ENCODE measurements at regions not wholly inside any gene's neighbourhood (a gene's known extent, or its start where the extent isn't known, plus 50 kb on each side); places are given as distances from the start of the nearest gene placed in this dataset.
"Not testable (repeated sequence)": the region's sequence is repeated elsewhere in the genome, so short reads cannot be mapped to it uniquely, and the experiment has no call there.

GRCh38 chr16:21514474-21514840 lies 84.9 kb upstream of the METTL9 start:
- TF ChIP-seq POLR2A, CTCF, POLR2AphosphoS5, EP300 (IDR thresholded peaks at IDR 0.05): not testable (repeated sequence)

Data from gastroesophageal sphincter (tissue), 3 donors.